HTR-8/SVneo (cell line): ENCODE measurements at regions not wholly inside any gene's neighbourhood (a gene's known extent, or its start where the extent isn't known, plus 50 kb on each side); places are given as distances from the start of the nearest gene placed in this dataset.
"Not testable (repeated sequence)": the region's sequence is repeated elsewhere in the genome, so short reads cannot be mapped to it uniquely, and the experiment has no call there.

Source experiments
- DNase-seq: peaks from one replicate; pipeline ENCODE4 v3.0.0; 2011; ENCODE audit warnings: low spot score, mixed read lengths; ENCODE audit not compliant: insufficient read length
- FAIRE-seq: peaks from 2 replicates; lab custom pipeline; 2011; peaks lifted over from hg19 to GRCh38; lab: Jason Lieb, UNC

DNA sequence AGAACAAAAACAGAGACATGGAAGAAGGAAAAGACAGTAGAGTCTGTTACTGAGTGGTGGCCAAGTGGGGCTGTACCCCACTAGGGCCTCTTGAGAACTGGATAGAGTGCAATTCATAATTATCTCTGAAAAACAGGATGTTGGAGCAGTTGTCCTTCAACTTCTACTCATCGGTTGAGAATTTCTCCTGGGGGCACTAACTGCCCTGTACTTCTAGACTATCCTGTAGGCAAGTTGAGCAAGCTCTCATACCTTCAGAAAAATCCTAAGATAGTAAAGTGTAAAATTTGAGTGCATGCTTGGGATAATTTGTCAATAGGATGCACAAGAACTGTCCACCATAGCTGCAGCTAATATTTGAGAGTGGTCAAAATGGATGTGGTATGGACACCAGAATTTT is 179.7 kb upstream of the CNKSR2 start:
- FAIRE-seq (no peak), DNase-seq (no peak)

DNA sequence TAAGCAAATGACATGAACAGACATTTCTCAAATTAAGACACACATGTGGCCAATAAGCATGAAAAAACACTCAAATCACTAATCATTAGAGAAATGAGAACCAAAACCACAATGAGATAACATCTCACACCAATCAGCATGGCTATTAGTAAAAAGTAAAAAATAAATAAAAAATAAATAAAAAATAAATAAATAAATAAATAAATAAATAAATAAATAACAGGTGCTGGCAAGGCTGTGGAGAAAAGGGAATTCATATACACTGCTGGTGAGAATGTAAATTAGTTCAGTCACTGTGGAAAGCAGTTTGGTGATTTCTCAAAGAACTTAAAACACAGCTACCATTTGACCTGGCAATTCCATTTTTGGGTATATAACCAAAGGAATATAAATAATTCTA is 167.1 kb upstream of the CNKSR2 start:
- DNase-seq (no peak), FAIRE-seq (no peak)

DNA sequence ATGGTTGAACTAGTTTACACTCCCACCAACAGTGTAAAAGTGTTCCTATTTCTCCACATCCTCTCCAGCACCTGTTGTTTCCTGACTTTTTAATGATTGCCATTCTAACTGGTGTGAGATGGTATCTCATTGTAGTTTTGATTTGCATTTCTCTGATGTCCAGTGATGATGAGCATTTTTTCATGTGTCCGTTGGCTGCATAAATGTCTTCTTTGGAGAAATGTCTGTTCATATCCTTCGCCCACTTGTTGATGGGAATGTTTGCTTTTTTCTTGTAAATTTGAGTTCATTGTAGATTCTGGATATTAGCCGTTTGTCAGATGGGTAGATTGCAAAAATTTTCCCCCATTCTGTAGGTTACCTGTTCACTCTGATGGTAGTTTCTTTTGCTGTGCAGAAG is 155.0 kb upstream of the CNKSR2 start:
- DNase-seq, FAIRE-seq: not testable (repeated sequence)

DNA sequence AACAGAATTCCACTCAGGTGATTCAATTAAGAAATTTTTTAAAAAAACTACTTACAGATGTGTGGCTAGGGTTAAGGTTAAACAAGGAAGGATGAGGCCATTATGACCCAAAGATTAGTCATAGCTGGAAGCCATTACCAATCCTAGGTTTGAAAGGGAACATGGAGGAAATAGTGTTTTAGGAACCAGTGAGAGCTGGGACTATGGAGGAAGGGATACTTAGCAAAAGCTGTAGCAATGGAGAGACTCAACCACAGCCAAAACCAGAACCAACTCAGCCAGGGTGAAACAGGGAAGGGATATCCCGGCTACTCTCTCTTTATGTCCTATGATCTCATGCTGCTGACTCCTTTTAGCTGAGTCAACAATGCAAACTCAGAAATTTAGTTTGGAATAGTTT is 148.6 kb upstream of the CNKSR2 start:
- DNase-seq (no peak), FAIRE-seq (no peak)

DNA sequence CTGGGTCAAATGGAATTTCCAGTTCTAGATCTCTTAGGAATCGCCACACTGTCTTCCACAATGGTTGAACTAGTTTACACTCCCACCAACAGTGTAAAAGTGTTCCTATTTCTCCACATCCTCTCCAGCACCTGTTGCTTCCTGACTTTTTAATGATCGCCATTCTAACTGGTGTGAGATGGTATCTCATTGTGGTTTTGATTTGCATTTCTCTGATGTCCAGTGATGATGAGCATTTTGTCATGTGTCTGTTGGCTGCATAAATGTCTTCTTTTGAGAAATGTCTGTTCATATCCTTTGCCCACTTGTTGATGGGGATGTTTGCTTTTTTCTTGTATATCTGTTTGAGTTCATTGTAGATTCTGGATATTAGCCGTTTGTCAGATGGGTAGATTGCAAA is 145.2 kb upstream of the CNKSR2 start:
- FAIRE-seq: not testable (repeated sequence)

DNA sequence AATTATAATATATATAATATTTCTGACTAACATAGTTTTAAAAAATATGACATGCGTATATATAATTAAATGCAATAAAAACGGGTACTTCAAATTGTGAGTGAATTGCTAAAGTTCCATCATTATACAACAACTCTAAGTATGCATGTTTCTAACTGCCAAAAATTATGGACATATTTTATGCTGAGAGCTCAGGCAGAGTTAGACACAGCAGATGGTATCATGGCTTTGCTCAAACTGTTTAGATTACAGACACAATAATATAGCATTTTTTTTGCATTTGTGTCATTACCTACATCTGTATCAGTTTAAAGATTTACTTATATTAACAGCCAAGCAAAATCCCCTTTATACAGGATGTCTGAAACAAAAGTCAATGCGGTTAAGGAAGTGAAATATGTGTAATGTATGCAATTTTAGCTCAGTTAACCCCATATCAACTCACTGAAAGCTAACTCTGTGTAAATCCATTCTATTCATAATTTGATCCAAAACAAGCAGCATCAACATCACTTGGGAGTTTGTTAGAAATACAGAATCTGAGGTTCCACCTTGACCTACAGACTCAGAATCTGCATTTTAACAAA is 119.1 kb upstream of the CNKSR2 start:
- no peak for DNase-seq
- FAIRE-seq: no peak

More for the DNA sequence above, 145.2 kb upstream of the CNKSR2 start:
- DNase-seq: not testable (repeated sequence)

DNA sequence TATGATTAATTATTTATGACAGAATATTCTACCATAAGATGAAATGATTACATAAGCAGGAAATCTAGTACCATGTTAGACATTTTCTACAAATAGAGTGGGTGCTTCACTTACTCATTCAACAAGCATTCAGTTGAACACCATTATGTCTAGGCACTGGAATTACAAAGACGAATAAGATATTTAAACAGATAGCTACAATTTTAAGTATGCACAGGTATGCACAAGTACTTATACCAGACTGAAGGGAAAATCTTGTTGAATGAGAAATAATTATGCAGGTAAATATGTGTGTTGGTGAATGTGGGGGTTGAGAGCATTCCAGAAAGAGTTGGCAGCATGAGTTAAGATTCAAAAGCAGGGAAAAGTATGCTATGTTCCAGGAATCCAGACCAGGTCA is 107.3 kb upstream of the CNKSR2 start:
- no peak for FAIRE-seq
- DNase-seq: no peak

DNA sequence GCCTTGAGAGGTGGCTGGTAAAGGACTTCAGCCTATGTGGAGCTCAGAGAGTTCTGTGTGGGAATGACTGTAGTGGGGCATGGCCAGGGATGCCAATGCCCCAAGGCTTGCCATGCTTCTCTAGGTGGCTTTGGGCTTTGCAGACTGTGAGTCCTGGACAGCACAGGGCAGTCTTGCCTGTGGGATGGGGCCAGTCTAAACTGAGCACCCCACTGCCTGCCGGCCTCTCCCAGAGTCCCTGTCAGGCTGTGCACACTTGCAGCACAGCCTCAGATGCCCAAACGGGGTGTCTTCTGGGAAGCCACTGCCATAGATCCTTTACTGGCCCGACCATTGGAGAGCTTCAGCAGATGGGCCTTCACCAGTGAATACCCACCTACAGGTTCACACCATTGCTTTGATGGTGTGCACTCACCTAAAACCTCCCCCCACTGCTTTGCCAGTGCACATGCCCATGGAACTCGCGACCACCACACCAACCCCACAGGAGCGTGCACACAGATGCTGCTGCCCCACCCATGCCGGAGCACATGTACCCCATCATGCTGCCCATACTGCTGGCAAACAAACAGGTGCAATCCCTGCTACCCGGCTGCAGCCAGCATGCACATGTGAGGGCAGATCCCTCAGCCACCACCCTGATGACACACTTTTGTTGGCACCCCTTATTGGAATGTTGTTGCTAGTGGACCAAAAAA is 97.3 kb upstream of the CNKSR2 start:
- DNase-seq: no peak
- no peak for FAIRE-seq

DNA sequence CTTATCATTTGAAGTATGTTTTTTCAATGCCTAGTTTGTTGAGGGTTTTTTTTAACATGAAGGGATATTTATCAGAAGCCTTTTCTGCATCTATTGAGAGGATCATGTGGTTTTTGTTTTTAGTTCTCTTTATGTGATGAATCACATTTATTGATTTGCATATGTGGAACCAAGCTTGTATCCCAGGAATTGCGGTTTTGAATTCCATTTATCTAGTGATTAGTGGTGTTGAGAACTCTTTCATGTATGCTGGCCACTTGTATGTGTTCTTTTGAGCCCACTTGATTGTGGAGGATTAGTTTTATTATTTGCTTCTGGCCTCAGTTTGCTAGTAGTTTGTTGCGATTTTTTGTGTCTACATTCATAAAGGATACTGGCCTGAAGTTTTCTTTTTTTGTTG is 85.0 kb upstream of the CNKSR2 start:
- DNase-seq (no peak), FAIRE-seq (no peak)

DNA sequence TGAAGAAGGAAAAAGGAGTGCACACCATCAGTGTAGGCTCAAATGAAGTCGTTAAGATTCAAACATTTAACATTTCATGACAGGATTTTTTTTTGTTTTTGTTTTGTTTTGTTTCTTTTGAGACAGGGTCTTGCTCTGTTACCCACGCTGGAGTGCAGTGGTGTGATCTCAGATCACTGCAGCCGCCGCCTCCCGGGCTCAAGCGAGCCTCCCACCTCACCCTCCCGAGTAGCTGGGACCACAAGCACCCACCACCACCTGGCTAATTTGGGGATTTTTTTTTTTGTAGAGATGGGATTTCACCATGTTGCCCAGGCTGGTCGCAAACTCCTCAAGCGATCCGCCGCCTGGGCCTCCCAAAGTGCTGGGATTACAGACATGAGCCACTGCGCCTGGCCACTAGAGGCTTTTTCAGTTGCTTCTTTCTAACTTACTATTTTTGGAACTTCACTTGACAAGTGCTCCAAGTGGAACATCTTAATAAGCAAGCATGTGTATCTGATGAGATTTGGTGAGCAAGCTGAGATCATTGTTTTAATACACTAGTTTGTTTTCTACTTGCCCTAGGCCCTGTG is 78.9 kb upstream of the CNKSR2 start:
- FAIRE-seq (no peak), DNase-seq (no peak)

DNA sequence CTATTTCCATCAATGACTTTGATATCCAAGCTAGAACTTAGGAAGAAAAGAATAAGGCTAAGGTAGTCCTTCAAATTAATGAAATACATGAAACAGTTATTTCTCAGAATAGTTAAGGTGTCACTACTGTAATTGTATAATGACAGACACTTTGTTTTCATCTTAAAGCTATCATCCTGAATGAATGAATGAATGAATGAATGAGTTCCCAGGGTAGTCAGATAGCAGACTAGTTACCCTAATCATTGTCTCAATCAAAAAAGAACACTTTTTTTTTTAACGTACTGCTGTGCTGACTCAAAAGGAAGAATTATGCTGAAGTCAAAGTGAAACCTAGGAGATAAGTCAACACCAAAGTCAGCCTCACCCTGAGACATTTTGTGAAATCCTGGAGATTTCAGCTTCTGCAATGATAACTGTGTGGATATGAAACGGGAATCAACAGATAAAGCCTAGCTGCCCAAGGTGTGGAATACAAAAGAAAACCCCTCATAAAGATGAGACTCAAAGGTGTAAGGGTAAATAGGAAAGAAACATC is 68.3 kb upstream of the CNKSR2 start:
- no peak for DNase-seq
- FAIRE-seq: no peak

DNA sequence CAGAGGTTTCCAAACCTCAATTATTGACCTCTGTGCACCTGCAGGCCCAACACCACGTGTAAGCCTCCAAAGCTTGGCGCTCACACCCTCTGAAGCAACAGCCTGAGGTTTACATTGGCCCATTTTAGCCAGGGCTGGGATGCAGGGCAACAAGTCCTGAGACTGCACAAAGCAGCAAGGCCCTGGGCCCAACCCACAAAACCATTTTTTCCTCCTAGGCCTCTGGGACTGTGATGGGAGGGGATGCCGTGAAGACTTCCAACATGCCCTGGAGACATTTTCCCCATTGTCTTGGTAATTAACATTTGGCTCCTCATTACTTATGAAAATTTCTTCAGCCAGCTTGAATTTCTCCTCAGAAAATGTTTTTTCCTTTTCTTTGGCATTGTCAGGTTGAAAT is 54.9 kb upstream of the CNKSR2 start:
- FAIRE-seq: no peak
- no peak for DNase-seq
